GM21447 (cell line): ENCODE measurements at regions not wholly inside any gene's neighbourhood (a gene's known extent, or its start where the extent isn't known, plus 50 kb on each side); places are given as distances from the start of the nearest gene placed in this dataset.

Experiments used
- ATAC-seq: cut with Tn5 transposase; IDR thresholded peaks from one replicate; pipeline ENCODE4 v1.9.1; 2021; ENCODE audit not compliant: unreplicated experiment

DNA sequence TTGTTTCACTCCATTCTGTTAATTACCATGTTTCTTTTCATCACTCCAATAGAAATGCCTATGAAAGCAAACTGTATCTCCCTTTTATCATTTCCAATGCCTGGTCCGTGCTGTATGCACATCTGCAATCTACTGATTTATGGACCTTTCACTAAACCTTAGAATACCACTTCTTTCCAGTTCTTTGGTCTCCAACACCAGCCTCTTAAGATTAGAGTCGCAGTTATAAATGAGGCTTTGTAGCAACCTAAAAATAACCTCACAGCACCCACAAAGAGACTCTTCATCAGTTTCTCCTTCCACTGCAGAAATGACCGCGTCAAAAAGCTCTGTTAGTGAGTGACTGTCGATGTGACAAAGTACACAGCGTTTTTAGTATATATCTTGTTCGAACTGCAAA lies 282.6 kb downstream of the ADGRA3 start:
- ATAC-seq: no peak

- no peak for ATAC-seq
Measured at GRCh38 chr4:22220965-22221364, 272.4 kb upstream of the KCNIP4 start.

DNA sequence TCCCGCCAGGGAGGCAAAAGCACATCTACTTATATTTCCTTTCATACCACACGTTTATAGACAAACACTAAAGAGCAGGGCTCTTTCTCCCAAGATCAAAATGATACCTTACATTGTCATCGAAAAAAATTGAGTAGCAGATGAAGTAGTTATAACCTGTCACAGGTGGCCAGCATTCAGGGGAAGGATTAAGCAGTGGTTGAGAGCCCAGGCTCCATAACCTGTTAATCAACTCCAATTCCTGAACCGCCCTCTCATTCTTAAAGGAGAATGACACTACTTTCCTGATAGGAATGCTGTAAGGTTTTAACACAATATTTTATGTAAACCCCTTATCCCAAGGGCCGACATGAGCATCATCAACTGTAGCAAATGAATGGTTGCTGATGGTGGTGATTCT lies 268.9 kb upstream of the KCNIP4 start:
- ATAC-seq: no peak

DNA sequence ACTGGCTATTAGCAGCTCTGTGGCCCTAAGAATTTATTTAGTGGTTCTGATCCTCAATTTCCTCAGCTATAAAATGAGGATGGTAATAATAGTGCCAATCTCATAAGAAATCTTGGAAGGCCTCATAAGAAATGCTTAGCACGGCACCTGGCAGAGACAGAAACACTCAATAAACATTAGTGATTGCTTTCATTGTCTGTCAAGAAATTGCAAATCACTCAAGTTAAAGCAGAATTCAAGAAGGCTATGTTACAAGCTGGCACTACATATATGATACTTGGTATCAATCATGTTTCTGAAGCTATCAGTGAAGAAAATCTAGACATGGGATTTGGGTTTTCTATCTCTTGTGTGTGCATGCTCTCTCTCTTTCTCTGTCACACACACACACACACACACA lies 267.7 kb upstream of the KCNIP4 start:
- no peak for ATAC-seq

DNA sequence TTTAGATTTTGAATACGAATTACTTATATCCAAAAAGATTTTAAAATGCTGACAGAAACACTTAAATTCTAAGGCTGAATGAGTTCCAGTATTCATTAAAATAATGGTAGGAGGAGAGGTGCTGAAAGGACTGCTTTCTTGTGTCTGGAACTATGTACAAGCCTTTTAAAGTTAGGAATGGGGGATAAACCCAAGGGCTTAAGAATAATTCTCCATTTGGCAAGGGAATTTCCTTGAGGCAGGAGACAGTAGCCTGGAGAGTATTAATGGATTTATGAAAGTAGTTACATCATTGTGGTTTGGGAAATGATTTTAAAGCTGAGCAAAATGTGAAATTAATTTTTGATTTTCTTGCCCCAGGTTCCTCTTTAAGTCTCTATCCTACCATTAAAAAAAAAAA lies 266.5 kb upstream of the KCNIP4 start:
- ATAC-seq: no peak

DNA sequence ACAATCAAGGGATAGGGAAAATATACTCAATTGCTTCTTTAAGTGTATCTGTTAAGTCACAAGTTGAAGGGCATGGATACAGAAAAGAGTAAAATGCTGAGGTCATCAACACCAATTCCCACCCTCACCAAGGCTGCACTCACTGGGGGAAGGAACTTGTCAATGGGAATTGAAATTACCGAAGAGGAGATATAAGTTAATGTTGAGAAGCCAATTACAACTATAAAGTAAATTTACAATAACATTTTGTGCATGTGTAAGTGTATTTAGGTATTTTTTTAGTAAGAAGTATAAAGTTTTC lies 255.1 kb upstream of the KCNIP4 start:
- no peak for ATAC-seq

GRCh38 chr4:22202975-22203710 lies 254.6 kb upstream of the KCNIP4 start:
- ATAC-seq: no peak

DNA sequence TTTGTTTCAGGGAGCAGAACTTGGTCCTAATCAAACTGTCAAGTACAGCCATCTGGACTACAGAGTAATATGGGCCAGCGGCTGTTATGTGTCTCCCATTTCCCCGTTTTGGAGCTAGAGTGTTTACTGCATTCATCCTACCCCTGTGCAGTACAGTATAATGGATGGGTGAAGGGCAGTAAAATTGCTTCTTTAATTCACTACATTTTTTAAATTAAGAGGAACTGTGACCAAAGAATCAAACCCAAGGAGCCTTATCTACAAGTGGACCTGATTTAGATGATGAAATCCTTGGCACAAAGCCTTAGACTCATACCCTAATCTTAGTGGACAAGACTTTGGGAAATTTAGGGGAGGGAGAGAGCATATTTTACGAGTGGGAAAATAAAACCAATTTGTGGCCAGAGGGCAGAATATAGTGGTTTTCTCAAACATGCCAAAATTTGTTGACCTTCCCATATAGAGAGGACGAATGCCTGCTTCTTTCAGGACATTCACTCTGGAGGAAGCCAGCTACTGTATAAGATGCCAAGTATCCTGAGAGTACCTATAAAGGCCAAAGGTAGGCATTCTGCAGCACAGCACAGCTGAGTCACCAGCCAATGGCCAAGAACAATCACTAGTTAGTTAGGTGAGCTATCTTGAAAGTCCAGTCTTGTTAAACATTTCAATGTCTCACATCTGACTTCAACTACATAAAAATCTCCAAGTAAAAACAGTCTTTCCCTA lies 253.8 kb upstream of the KCNIP4 start:
- ATAC-seq: no peak

GRCh38 chr4:22201256-22201655 lies 252.7 kb upstream of the KCNIP4 start:
- no peak for ATAC-seq

- no peak for ATAC-seq
Measured at GRCh38 chr4:22196551-22196950, 248.0 kb upstream of the KCNIP4 start.

DNA sequence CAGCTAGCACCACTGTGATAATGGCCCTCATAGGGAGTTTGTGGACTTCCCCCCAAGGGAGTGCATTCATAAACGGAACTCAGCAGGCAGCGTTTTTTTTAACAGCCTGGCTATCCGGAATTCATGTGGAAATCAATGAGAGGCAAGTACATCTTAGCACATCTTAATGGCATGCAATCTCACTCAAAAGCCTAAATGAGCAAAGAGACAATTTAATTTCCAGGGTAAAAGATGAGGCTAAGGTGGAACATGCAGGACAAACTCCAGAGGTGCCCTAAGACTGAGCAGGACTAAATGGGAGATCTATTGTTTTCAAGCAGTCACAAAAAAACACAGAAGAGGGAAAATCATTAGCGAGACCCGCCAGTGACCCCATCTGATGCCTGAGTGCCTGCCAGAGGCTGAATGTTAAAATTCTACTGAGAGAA lies 243.5 kb upstream of the KCNIP4 start:
- no peak for ATAC-seq

GRCh38 chr4:22191565-22191964 lies 243.0 kb upstream of the KCNIP4 start:
- ATAC-seq: no peak

- no peak for ATAC-seq
Measured at GRCh38 chr4:22190855-22191254, 242.3 kb upstream of the KCNIP4 start.

GRCh38 chr4:22187203-22187820 lies 238.7 kb upstream of the KCNIP4 start:
- ATAC-seq: no peak

DNA sequence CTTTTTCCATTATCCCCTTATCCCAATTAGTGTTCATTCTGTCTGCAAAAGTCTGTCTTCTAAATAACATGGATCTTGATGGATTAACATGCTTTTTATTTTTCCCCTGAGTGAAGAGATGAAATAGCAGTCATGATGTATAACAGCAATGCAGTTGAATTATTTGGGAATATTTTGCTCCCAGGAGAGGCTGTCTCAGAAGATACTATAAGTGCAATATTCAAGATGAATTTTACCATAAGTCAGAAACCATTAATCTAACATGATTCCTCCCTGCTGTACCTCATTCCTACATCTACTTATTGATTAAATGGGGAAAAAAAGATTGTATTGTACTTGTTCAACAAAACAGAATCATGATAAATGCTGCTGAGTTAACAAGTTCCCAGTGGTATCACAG lies 233.2 kb upstream of the KCNIP4 start:
- no peak for ATAC-seq

DNA sequence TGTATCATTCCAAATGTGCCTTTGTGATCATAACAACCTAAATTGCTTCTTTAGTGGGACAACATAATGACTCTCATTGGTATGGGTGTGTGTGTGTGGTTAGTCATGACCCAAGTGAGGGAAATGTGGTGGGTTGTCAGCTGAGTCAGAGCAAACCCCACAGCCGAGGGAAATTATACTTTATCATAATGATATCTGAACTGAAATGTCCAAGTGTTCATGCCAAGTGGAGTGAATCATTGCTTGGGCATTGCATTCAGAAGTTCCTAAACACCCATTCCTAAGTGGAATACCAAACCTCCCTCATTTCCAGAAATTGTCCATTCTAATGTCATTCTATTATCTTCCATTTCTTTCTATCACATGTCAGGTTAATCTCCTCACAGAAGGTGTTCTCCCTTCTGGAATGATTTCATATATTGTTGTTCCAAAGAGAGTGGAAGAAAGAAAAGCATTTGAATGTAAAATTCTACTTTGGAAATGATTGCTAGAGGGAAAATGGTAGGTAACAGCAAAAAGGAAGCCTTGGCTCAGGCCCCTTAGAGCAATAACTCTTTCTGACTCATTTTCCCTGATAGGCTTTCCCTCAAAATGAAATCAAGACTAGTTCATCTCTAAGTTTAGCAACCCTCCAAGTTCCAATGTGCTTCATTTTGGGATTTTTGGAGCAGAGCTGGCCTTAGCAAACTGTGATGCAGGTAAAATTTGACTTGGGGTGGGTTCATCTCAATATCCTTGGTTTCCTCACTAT lies 230.7 kb upstream of the KCNIP4 start:
- no peak for ATAC-seq

GRCh38 chr4:22174640-22175039 lies 226.1 kb upstream of the KCNIP4 start:
- ATAC-seq: no peak

GRCh38 chr4:22170353-22170752 lies 221.8 kb upstream of the KCNIP4 start:
- ATAC-seq: no peak

DNA sequence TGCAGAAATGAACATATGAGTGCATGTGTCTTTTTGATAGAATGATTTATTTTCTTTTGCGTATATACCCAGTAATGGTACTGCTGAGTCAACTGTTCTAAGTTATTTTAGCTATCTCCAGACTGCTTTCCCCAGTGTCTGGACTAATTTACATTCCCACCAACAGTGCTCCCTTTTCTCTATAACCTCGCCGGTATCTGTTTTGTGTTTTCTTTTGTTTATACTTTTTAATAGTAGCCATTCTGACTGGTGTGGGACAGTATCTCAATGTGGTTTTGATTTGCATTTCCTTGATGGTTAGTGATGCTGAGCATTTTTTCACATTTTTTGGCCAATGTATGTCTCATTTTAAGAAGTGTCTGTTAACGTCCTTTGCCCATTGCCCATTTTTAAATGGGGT lies 218.6 kb upstream of the KCNIP4 start:
- ATAC-seq: no peak

DNA sequence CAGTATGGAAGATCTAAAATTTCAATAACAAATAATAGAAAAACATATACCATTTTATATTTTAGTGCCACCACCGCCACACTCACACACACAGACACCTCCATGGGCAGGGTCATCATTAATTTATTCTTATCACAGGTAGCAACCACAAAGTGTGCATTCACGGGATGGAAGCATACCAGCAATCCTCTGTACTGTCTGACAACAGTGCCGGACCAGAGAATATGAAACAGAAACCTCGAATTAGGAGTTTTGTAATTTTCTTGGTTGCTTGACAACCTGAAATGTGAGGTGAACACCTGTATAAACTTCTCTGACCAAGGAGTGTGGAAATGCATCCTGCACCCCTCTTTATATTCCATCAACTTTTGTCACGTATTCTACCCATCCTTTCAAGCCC lies 213.9 kb upstream of the KCNIP4 start:
- no peak for ATAC-seq

DNA sequence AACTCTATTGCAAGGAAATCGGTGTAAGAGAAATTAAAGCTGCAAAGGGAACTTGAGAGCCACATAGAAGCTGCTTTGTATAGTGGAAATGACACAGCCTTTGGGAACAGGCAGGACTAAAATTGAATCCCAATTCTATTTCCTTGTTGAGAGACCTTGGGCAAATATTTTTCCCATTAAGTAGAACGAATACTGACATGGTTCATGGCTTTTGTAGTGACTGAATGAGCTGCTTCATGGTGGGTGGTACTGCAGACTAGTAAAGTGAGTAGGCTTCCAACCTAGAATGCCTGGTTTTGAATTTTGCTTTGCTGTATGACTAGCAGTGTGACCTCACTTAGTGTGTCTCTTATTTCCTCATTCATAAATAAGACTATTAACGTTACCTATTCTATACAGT lies 182.2 kb upstream of the KCNIP4 start:
- no peak for ATAC-seq
